H1 (cell line): ENCODE measurements at regions not wholly inside any gene's neighbourhood (a gene's known extent, or its start where the extent isn't known, plus 50 kb on each side); places are given as distances from the start of the nearest gene placed in this dataset.
"Not testable (repeated sequence)": the region's sequence is repeated elsewhere in the genome, so short reads cannot be mapped to it uniquely, and the experiment has no call there.

Source experiments
- CTCF ChIA-PET: fragments of 300-600 bp; sonication (Branson Sonifier 250); formaldehyde crosslinking; loops from one replicate; lab custom pipeline; 2021; ENCODE audit not compliant: partially characterized antibody; lab: Charles Lee
- POLR2A ChIA-PET: fragments of 300-600 bp; sonication (Branson Sonifier 250); formaldehyde crosslinking; loops from one replicate; lab custom pipeline; 2021; ENCODE audit warnings: inconsistent platforms; ENCODE audit not compliant: partially characterized antibody; lab: Charles Lee
- DNase-seq, 2 experiments: peaks; one replicate each; pipeline versions ENCODE4 v3.0.0 to v3.0.0-alpha.2; 2010 to 2022; ENCODE audit warnings: low spot score in 2 of 2, low read depth in 1 of 2, mixed read lengths in 1 of 2
- FAIRE-seq: peaks from 2 replicates; lab custom pipeline; 2011; peaks lifted over from hg19 to GRCh38; lab: Jason Lieb, UNC
- H2AFZ ChIP-seq: 2 replicates; pipeline ENCODE4 v1.8.1; 2012; ENCODE audit warnings: low read length, inconsistent platforms
- H2AK5ac ChIP-seq: 2 replicates; pipeline ENCODE4 v1.6.1; 2013; ENCODE audit warnings: low read depth, low read length
- H2BK120ac ChIP-seq: replicated peaks from 2 replicates; pipeline ENCODE3; 2013; ENCODE audit warnings: low read depth, low read length, inconsistent platforms
- H2BK12ac ChIP-seq: 2 replicates; pipeline ENCODE4 v1.6.1; 2013; ENCODE audit warnings: low read depth, low read length
- H2BK15ac ChIP-seq: 2 replicates; pipeline ENCODE4 v1.6.1; 2013; ENCODE audit warnings: low read length
- H2BK20ac ChIP-seq: 2 replicates; pipeline ENCODE4 v1.6.1; 2013; ENCODE audit warnings: low read length
- H2BK5ac ChIP-seq: 2 replicates; pipeline ENCODE4 v1.6.1; 2013; ENCODE audit warnings: low read depth, low read length
- H3K14ac ChIP-seq: 2 replicates; pipeline ENCODE4 v1.6.1; 2013; ENCODE audit warnings: inconsistent platforms; ENCODE audit not compliant: insufficient read length
- H3K18ac ChIP-seq: 2 replicates; pipeline ENCODE4 v1.6.1; 2013; ENCODE audit warnings: low read length; ENCODE audit errors: extremely low read depth
- H3K23ac ChIP-seq: 2 replicates; pipeline ENCODE4 v1.6.1; 2013; ENCODE audit warnings: inconsistent platforms; ENCODE audit not compliant: insufficient read length
- H3K23me2 ChIP-seq: 2 replicates; pipeline ENCODE4 v1.6.1; 2013; ENCODE audit warnings: low read depth, low read length
- H3K27ac ChIP-seq: 2 replicates; pipeline ENCODE4 v1.6.1; 2011; ENCODE audit warnings: low read depth, low read length, inconsistent platforms
- H3K27me3 ChIP-seq, 4 experiments: replicated peaks in 1 of 4; 1 replicate in 1 of 4; 2 replicates in 3 of 4; pipeline versions ENCODE4 v1.6.1 to v1.8.1; 2011 to 2013; ENCODE audit warnings: low read length in 3 of 4, mild to moderate bottlenecking in 3 of 4, inconsistent platforms in 2 of 4, mixed read lengths in 2 of 4, moderate library complexity in 1 of 4; ENCODE audit not compliant: control insufficient read depth in 3 of 4, insufficient read depth in 3 of 4; ENCODE audit errors: extremely low read depth in 1 of 4
- H3K36me3 ChIP-seq, 4 experiments: 2 replicates each; pipeline versions ENCODE4 v1.6.1 to v1.8.1; 2011 to 2013; ENCODE audit warnings: mild to moderate bottlenecking in 4 of 4, low read length in 3 of 4, moderate library complexity in 2 of 4, control low read depth in 1 of 4, inconsistent platforms in 1 of 4; ENCODE audit not compliant: insufficient read depth in 4 of 4, control insufficient read depth in 2 of 4
- H3K4ac ChIP-seq: replicated peaks from 2 replicates; pipeline ENCODE3; 2013; ENCODE audit warnings: low read length, low read depth, mixed read lengths, inconsistent platforms; ENCODE audit not compliant: insufficient read length
- H3K4me1 ChIP-seq, 4 experiments: replicated peaks in 1 of 4; 1 replicate in 1 of 4; 2 replicates in 3 of 4; pipeline versions ENCODE4 v1.6.1 to v1.8.1; 2011 to 2013; ENCODE audit warnings: low read length in 3 of 4, inconsistent platforms in 2 of 4, mixed read lengths in 1 of 4; ENCODE audit not compliant: insufficient read depth in 4 of 4, control insufficient read depth in 3 of 4
- H3K4me2 ChIP-seq, 2 experiments: 2 replicates each; pipeline versions ENCODE4 v1.6.1 to v1.8.1; 2011 to 2013; ENCODE audit warnings: low read depth in 2 of 2, low read length in 2 of 2, control low read depth in 1 of 2, inconsistent platforms in 1 of 2, mild to moderate bottlenecking in 1 of 2; ENCODE audit not compliant: insufficient read depth in 1 of 2
- H3K4me3 ChIP-seq, 4 experiments: fragments of 200-600, 300-600 bp in 1 of 4; sonication (generic), shearing (Covaris generic), sonication (Bioruptor Twin) in 1 of 4; 2 replicates each; pipeline versions ENCODE4 v1.5.1 to v1.8.1; 2011 to 2016; ENCODE audit warnings: low read length in 4 of 4, low read depth in 3 of 4, control low read depth in 2 of 4, inconsistent platforms in 2 of 4, mild to moderate bottlenecking in 2 of 4, mixed read lengths in 1 of 4, moderate library complexity in 1 of 4; ENCODE audit not compliant: insufficient read depth in 2 of 4; ENCODE audit errors: extremely low read depth in 1 of 4
- H3K56ac ChIP-seq: replicated peaks from 2 replicates; pipeline ENCODE3; 2013; ENCODE audit warnings: low read depth, mild to moderate bottlenecking, mixed read lengths, low read length, inconsistent platforms; ENCODE audit not compliant: insufficient read length
- H3K79me1 ChIP-seq: 2 replicates; pipeline ENCODE4 v1.6.1; 2013; ENCODE audit warnings: low read depth, low read length, control low read depth
- H3K79me2 ChIP-seq, 2 experiments: 2 replicates each; pipeline versions ENCODE4 v1.6.1 to v1.8.1; 2012 to 2013; ENCODE audit warnings: low read length in 2 of 2, mild to moderate bottlenecking in 2 of 2, inconsistent platforms in 1 of 2; ENCODE audit not compliant: insufficient read depth in 2 of 2, control insufficient read depth in 1 of 2
- H3K9ac ChIP-seq, 4 experiments: replicated peaks in 1 of 4; 1 replicate in 1 of 4; 2 replicates in 3 of 4; pipeline versions ENCODE4 v1.6.1 to v1.8.1; 2011 to 2013; ENCODE audit warnings: low read depth in 3 of 4, low read length in 3 of 4, control low read depth in 2 of 4, mild to moderate bottlenecking in 2 of 4, moderate library complexity in 2 of 4, inconsistent platforms in 1 of 4; ENCODE audit errors: extremely low read depth in 1 of 4
- H3K9me3 ChIP-seq, 2 experiments: 2 replicates each; pipeline versions ENCODE4 v1.6.1 to v1.8.1; 2012 to 2013; ENCODE audit warnings: mild to moderate bottlenecking in 2 of 2, moderate library complexity in 2 of 2, control low read depth in 1 of 2, inconsistent platforms in 1 of 2, low read depth in 1 of 2, low read length in 1 of 2, mixed read lengths in 1 of 2; ENCODE audit not compliant: insufficient read depth in 2 of 2
- H4K20me1 ChIP-seq, 2 experiments: replicated peaks in 1 of 2; 2 replicates each; pipeline versions ENCODE3 to v1.8.1; 2011 to 2013; ENCODE audit warnings: inconsistent platforms in 2 of 2, low read length in 2 of 2, mild to moderate bottlenecking in 1 of 2; ENCODE audit not compliant: insufficient read depth in 2 of 2, control insufficient read depth in 1 of 2
- H4K5ac ChIP-seq: 2 replicates; pipeline ENCODE4 v1.6.1; 2013; ENCODE audit warnings: low read length, low read depth, mixed read lengths, inconsistent platforms; ENCODE audit not compliant: insufficient read length
- H4K8ac ChIP-seq: 2 replicates; pipeline ENCODE4 v1.8.0; 2013; ENCODE audit warnings: mild to moderate bottlenecking, moderate library complexity, low read length, inconsistent platforms; ENCODE audit not compliant: insufficient read depth; ENCODE audit errors: extremely low read depth
- H4K91ac ChIP-seq: replicated peaks from 2 replicates; pipeline ENCODE3; 2013; ENCODE audit warnings: low read length, mixed read lengths, inconsistent platforms; ENCODE audit not compliant: insufficient read length
- WGBS, 2 experiments: shearing (Covaris generic) in 1 of 2; methylation state at CpG; one replicate each; pipeline versions ENCODE4 v1.1.6 to v1.1.7; 2013 to 2015; ENCODE audit warnings: low lambda C conversion rate in 2 of 2, mixed read lengths in 2 of 2, inconsistent platforms in 1 of 2, low coverage in 1 of 2, missing lambda C conversion rate in 1 of 2; ENCODE audit not compliant: insufficient replicate concordance in 2 of 2, insufficient coverage in 1 of 2, insufficient read length in 1 of 2; ENCODE audit errors: extremely low coverage in 1 of 2, missing lambda C conversion rate in 1 of 2; 5-methylcytosine and 5-hydroxymethylcytosine counted together

GRCh38 chr16:85287815-85288109 is 175.5 kb upstream of the CIBAR2 start:
- H3K56ac ChIP-seq, H2BK20ac ChIP-seq, H3K18ac ChIP-seq, H3K9ac ChIP-seq, H4K8ac ChIP-seq, H3K4ac ChIP-seq, DNase-seq, H3K4me2 ChIP-seq, H3K23ac ChIP-seq, H3K9me3 ChIP-seq, H3K14ac ChIP-seq, H3K4me3 ChIP-seq, H2AK5ac ChIP-seq, H2BK120ac ChIP-seq, H3K79me1 ChIP-seq, H3K79me2 ChIP-seq, H4K91ac ChIP-seq, H3K23me2 ChIP-seq, H3K27me3 ChIP-seq, H2BK15ac ChIP-seq, H3K27ac ChIP-seq, H2AFZ ChIP-seq, H2BK5ac ChIP-seq, FAIRE-seq, H4K5ac ChIP-seq, H3K36me3 ChIP-seq, H2BK12ac ChIP-seq: not testable (repeated sequence)
- CTCF ChIA-PET, result interaction anchor here (4.7 to 15.8 kb wide), 2 partner anchors 9 to 10 kb away, joined by 29 to 165 read pairs; no protein-coding TSS in a partner anchor
- 97% methylated on average over 13 of the region's 13 CpGs; no CpG with 5 or more reads in 1 of the 2 experiments for WGBS, 2 experiments
- POLR2A ChIA-PET, result interaction anchor here (0.8 to 1.4 kb wide), 3 partner anchors 10 to 53 kb away, joined by 3 to 5 read pairs (median 3); no protein-coding TSS in a partner anchor
- Histone ChIP-seq H3K4me1 (peaks cover 0 to 12% (median 2%) of the 10 kb centered on the region in 4 experiments; a peak in 5 of 7 replicates), H4K20me1 (peaks cover 6 to 16% of the 10 kb centered on the region in 2 experiments)
